Neural cell (in vitro differentiated cells): ENCODE measurements at regions not wholly inside any gene's neighbourhood (a gene's known extent, or its start where the extent isn't known, plus 50 kb on each side); places are given as distances from the start of the nearest gene placed in this dataset.

ENCODE experiments used
- H2AFZ ChIP-seq: fragments of 200-600, 300-800 bp; sonication (generic), shearing (Covaris generic); 2 replicates; pipeline ENCODE4 v1.6.0; 2014; ENCODE audit warnings: low read depth, mild to moderate bottlenecking, antibody characterized with exemption, low read length, moderate library complexity
- H3F3A ChIP-seq: fragments of 200-600 bp; shearing (Covaris generic); 2 replicates; pipeline ENCODE4 v1.6.1; 2016; ENCODE audit warnings: mild to moderate bottlenecking, moderate library complexity, mixed read lengths, antibody characterized with exemption, low read length; ENCODE audit not compliant: insufficient read depth, poor library complexity, severe bottlenecking
- H3K27ac ChIP-seq: fragments of 200-600, 300-800 bp; sonication (generic), shearing (Covaris generic); 2 replicates; pipeline ENCODE4 v1.5.1; 2014; ENCODE audit warnings: mild to moderate bottlenecking, low read length, moderate library complexity
- H3K27me3 ChIP-seq: fragments of 300-800, 200-600 bp; sonication (generic), shearing (Covaris generic); 2 replicates; pipeline ENCODE4 v1.6.0; 2014; ENCODE audit warnings: mild to moderate bottlenecking, low read depth, low read length, moderate library complexity; ENCODE audit not compliant: insufficient read depth
- H3K36me3 ChIP-seq: fragments of 300-800, 200-600 bp; sonication (generic), shearing (Covaris generic); 2 replicates; pipeline ENCODE4 v1.5.1; 2014; ENCODE audit warnings: mild to moderate bottlenecking, antibody characterized with exemption, low read length, moderate library complexity; ENCODE audit not compliant: insufficient read depth
- H3K4me2 ChIP-seq: fragments of 300-800, 200-600 bp; sonication (generic), shearing (Covaris generic); 2 replicates; pipeline ENCODE4 v1.6.0; 2014; ENCODE audit warnings: mild to moderate bottlenecking, low read length
- H3K4me3 ChIP-seq: fragments of 300-800, 200-600 bp; sonication (generic), shearing (Covaris generic); 2 replicates; pipeline ENCODE4 v1.5.1; 2014; ENCODE audit warnings: mild to moderate bottlenecking, low read length, moderate library complexity
- H3K79me2 ChIP-seq: fragments of 200-600 bp; shearing (Covaris generic); replicated peaks from 2 replicates; pipeline ENCODE4 v1.6.0; 2014; ENCODE audit warnings: mild to moderate bottlenecking, low read length, moderate library complexity; ENCODE audit not compliant: insufficient read depth
- H3K9ac ChIP-seq: fragments of 300-800, 200-600 bp; sonication (generic), shearing (Covaris generic); 2 replicates; pipeline ENCODE4 v1.6.1; 2016; ENCODE audit warnings: mild to moderate bottlenecking, low read length, mixed read lengths
- H3K9me2 ChIP-seq: fragments of 200-600 bp; shearing (Covaris generic); 2 replicates; pipeline ENCODE4 v1.6.1; 2016; ENCODE audit warnings: mild to moderate bottlenecking, low read length, mixed read lengths; ENCODE audit not compliant: insufficient read depth
- H3K9me3 ChIP-seq: fragments of 200-600, 300-800 bp; sonication (generic), shearing (Covaris generic); 2 replicates; pipeline ENCODE4 v1.6.1; 2016; ENCODE audit warnings: mild to moderate bottlenecking, mixed run types, low read length, moderate library complexity, mixed read lengths
- H4K20me1 ChIP-seq: fragments of 200-600 bp; shearing (Covaris generic); 2 replicates; pipeline ENCODE4 v1.6.1; 2016; ENCODE audit warnings: mild to moderate bottlenecking, mixed run types; ENCODE audit not compliant: insufficient read depth
- EP300 ChIP-seq: fragments of 450-650 bp; conservative IDR thresholded peaks from 2 replicates; pipeline ENCODE4 v1.6.1; 2014; ENCODE audit warnings: antibody characterized with exemption, mild to moderate bottlenecking, moderate library complexity; ENCODE audit not compliant: poor library complexity, severe bottlenecking
- EZH2 ChIP-seq: fragments of 200-600, 300-800 bp; shearing (Covaris generic), sonication (generic); IDR thresholded peaks from 2 replicates; pipeline ENCODE4 v1.6.1; 2014; ENCODE audit warnings: antibody characterized with exemption, low read length, borderline replicate concordance, mild to moderate bottlenecking; ENCODE audit not compliant: insufficient read depth, poor library complexity, severe bottlenecking
- MXI1 ChIP-seq: fragments of 450-650 bp; conservative IDR thresholded peaks from 2 replicates; pipeline ENCODE4 v1.6.1; 2014; ENCODE audit warnings: antibody characterized with exemption, mild to moderate bottlenecking; ENCODE audit not compliant: poor library complexity, severe bottlenecking
- POLR2AphosphoS5 ChIP-seq: IDR thresholded peaks from 2 replicates; pipeline ENCODE4 v1.6.1; 2012
- RAD21 ChIP-seq: fragments of 450-650 bp; conservative IDR thresholded peaks from 2 replicates; pipeline ENCODE4 v1.6.1; 2014; ENCODE audit warnings: antibody characterized with exemption, mild to moderate bottlenecking, moderate library complexity
- SMC3 ChIP-seq: fragments of 450-650 bp; conservative IDR thresholded peaks from 2 replicates; pipeline ENCODE4 v1.6.1; 2014; ENCODE audit warnings: antibody characterized with exemption, mild to moderate bottlenecking, moderate library complexity; ENCODE audit not compliant: poor library complexity
- TAF1 ChIP-seq: IDR thresholded peaks from 2 replicates; pipeline ENCODE4 v1.6.1; 2012; ENCODE audit warnings: low read depth
- TF ChIP-seq, protein P1 (sequence below): IDR thresholded peaks from 2 replicates; pipeline ENCODE4 v1.6.1; 2012; ENCODE audit warnings: borderline replicate concordance
- TF ChIP-seq, protein P2 (sequence below): fragments of 450-650 bp; IDR thresholded peaks from 2 replicates; pipeline ENCODE4 v1.5.1; 2014; ENCODE audit warnings: antibody characterized with exemption, mild to moderate bottlenecking, moderate library complexity; ENCODE audit not compliant: poor library complexity, severe bottlenecking

DNA sequence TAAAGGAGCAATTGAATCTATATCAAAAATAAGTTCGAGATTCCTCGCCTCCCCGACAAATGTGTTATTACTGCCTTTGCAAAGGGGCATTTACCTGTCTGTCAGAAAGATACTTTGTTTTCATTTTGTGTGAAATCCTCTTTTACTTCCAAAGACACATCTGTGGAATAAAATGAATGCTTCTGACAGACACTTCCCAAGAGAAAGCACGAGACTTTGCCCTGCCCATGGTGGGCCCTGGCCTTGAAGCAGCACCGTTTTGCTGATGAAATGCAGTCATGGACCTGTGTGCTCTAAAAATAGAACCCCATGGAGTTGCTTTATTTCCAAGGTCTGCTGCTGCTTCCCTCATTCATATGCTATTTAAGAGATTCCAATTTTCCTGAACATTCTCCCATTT is 85.9 kb upstream of the USP47 start:
- H3K36me3 ChIP-seq = no peaks in the 10 kb centered on the region
- H2AFZ ChIP-seq = no peak overlapping the region
- H3K9ac ChIP-seq = no peak overlapping the region
- no peak overlapping the region for H3K4me3 ChIP-seq
- H3K9me3 ChIP-seq = no peaks in the 10 kb centered on the region
- H3K9me2 ChIP-seq = no peaks in the 10 kb centered on the region
- H3K4me2 ChIP-seq = no peak overlapping the region
- H4K20me1 ChIP-seq = no peaks in the 10 kb centered on the region
- H3K27me3 ChIP-seq = no peaks in the 10 kb centered on the region
- TF ChIP-seq MXI1 (no peak), POLR2AphosphoS5 (no peak), EZH2 (no peak), RAD21 (no peak), EP300 (no peak), TAF1 (no peak), SMC3 (no peak)
- TF ChIP-seq, protein P1, sequence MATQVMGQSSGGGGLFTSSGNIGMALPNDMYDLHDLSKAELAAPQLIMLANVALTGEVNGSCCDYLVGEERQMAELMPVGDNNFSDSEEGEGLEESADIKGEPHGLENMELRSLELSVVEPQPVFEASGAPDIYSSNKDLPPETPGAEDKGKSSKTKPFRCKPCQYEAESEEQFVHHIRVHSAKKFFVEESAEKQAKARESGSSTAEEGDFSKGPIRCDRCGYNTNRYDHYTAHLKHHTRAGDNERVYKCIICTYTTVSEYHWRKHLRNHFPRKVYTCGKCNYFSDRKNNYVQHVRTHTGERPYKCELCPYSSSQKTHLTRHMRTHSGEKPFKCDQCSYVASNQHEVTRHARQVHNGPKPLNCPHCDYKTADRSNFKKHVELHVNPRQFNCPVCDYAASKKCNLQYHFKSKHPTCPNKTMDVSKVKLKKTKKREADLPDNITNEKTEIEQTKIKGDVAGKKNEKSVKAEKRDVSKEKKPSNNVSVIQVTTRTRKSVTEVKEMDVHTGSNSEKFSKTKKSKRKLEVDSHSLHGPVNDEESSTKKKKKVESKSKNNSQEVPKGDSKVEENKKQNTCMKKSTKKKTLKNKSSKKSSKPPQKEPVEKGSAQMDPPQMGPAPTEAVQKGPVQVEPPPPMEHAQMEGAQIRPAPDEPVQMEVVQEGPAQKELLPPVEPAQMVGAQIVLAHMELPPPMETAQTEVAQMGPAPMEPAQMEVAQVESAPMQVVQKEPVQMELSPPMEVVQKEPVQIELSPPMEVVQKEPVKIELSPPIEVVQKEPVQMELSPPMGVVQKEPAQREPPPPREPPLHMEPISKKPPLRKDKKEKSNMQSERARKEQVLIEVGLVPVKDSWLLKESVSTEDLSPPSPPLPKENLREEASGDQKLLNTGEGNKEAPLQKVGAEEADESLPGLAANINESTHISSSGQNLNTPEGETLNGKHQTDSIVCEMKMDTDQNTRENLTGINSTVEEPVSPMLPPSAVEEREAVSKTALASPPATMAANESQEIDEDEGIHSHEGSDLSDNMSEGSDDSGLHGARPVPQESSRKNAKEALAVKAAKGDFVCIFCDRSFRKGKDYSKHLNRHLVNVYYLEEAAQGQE = no peak
- TF ChIP-seq, protein P2, sequence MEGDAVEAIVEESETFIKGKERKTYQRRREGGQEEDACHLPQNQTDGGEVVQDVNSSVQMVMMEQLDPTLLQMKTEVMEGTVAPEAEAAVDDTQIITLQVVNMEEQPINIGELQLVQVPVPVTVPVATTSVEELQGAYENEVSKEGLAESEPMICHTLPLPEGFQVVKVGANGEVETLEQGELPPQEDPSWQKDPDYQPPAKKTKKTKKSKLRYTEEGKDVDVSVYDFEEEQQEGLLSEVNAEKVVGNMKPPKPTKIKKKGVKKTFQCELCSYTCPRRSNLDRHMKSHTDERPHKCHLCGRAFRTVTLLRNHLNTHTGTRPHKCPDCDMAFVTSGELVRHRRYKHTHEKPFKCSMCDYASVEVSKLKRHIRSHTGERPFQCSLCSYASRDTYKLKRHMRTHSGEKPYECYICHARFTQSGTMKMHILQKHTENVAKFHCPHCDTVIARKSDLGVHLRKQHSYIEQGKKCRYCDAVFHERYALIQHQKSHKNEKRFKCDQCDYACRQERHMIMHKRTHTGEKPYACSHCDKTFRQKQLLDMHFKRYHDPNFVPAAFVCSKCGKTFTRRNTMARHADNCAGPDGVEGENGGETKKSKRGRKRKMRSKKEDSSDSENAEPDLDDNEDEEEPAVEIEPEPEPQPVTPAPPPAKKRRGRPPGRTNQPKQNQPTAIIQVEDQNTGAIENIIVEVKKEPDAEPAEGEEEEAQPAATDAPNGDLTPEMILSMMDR = no peak
- no peaks in the 10 kb centered on the region for H3F3A ChIP-seq
- no peaks in the 10 kb centered on the region for H3K79me2 ChIP-seq
- H3K27ac ChIP-seq = no peak overlapping the region

DNA sequence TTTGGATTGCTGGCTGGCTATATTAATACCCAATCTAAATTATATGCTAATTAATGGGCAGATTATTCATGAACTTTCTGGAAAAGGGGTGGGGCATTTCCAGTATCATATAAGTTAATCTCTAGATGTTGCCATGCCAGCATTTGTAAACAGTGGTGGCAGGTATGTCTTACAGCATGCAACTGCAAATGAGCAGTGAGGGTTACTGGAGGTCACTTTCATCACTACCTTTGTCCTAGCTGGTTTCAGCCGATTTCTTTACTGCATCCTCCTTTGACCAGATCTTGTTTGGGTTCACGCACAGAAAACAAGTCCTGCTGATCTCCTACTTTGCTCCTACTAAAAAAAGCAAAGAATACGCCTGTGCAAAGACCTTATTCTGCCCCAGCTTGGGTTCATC is 89.1 kb upstream of the USP47 start:
- no peaks in the 10 kb centered on the region for H3F3A ChIP-seq
- no peaks in the 10 kb centered on the region for H4K20me1 ChIP-seq
- no peak overlapping the region for H3K4me2 ChIP-seq
- no peaks in the 10 kb centered on the region for H3K36me3 ChIP-seq
- H3K27me3 ChIP-seq = no peaks in the 10 kb centered on the region
- no peaks in the 10 kb centered on the region for H3K79me2 ChIP-seq
- H3K9me2 ChIP-seq = no peaks in the 10 kb centered on the region
- no peak overlapping the region for H3K9ac ChIP-seq
- H2AFZ ChIP-seq = no peak overlapping the region
- no peak overlapping the region for H3K4me3 ChIP-seq
- no peaks in the 10 kb centered on the region for H3K9me3 ChIP-seq
- no peak for TF ChIP-seq EP300
- TF ChIP-seq SMC3 = no peak
- TF ChIP-seq EZH2 = no peak
- no peak for TF ChIP-seq POLR2AphosphoS5
- TF ChIP-seq TAF1 = no peak
- TF ChIP-seq, protein P1 = no peak
- no peak for TF ChIP-seq RAD21
- TF ChIP-seq, protein P2 = no peak
- no peak for TF ChIP-seq MXI1
- no peak overlapping the region for H3K27ac ChIP-seq
